Fibroblast of villous mesenchyme (primary cell): ENCODE measurements at regions not wholly inside any gene's neighbourhood (a gene's known extent, or its start where the extent isn't known, plus 50 kb on each side); places are given as distances from the start of the nearest gene placed in this dataset.

ENCODE experiments used
- DNase-seq: peaks from one replicate; pipeline ENCODE4 v3.0.0-alpha.2; 2010; ENCODE audit warnings: low read depth
- H3K4me3 ChIP-seq: 2 replicates; pipeline ENCODE4 v1.5.1; 2011; ENCODE audit warnings: low read depth, mild to moderate bottlenecking, low read length
- CTCF ChIP-seq: IDR thresholded peaks from 2 replicates; pipeline ENCODE4 v1.5.1; 2012; ENCODE audit warnings: low read depth, mild to moderate bottlenecking, low read length; ENCODE audit not compliant: insufficient read depth

- TF ChIP-seq CTCF: no peak
- no peak for DNase-seq
- H3K4me3 ChIP-seq: no peak overlapping the region
Measured at GRCh38 chr13:69288026-69288425, 819.6 kb upstream of the ATXN8OS start.

- no peak for TF ChIP-seq CTCF
- no peak for DNase-seq
- no peak overlapping the region for H3K4me3 ChIP-seq
Measured at GRCh38 chr13:69287050-69287698, 820.5 kb upstream of the ATXN8OS start.

GRCh38 chr13:69283837-69284236 lies 823.8 kb upstream of the ATXN8OS start:
- DNase-seq: no peak
- H3K4me3 ChIP-seq: no peak overlapping the region
- no peak for TF ChIP-seq CTCF

GRCh38 chr13:69283301-69283700 lies 824.3 kb upstream of the ATXN8OS start:
- no peak for DNase-seq
- no peak for TF ChIP-seq CTCF
- H3K4me3 ChIP-seq: no peak overlapping the region

- H3K4me3 ChIP-seq: no peak overlapping the region
- no peak for TF ChIP-seq CTCF
- DNase-seq: no peak
Measured at GRCh38 chr13:69280399-69280798, 827.2 kb upstream of the ATXN8OS start.

GRCh38 chr13:69279213-69279612 lies 828.4 kb upstream of the ATXN8OS start:
- TF ChIP-seq CTCF: no peak
- H3K4me3 ChIP-seq: no peak overlapping the region
- DNase-seq: no peak

GRCh38 chr13:69274231-69274630 lies 833.4 kb upstream of the ATXN8OS start:
- TF ChIP-seq CTCF: no peak
- no peak for DNase-seq
- no peak overlapping the region for H3K4me3 ChIP-seq
